ENCODE measurements at regions not wholly inside any gene's neighbourhood (a gene's known extent, or its start where the extent isn't known, plus 50 kb on each side); places are given as distances from the start of the nearest gene placed in this dataset.

GRCh38 chr13:34421347-34421719 is 520.7 kb upstream of the NBEA start:
- H3K36me3 ChIP-seq (ENCODE audit: control insufficient read depth in 2 of 2, insufficient read depth in 1 of 2, low read length in 2 of 2): no peaks in the 10 kb centered on the region
- no peak overlapping the region for H3K27ac ChIP-seq (ENCODE audit: extremely low read depth, low read depth, low read length)
- ChIA-PET CTCF (interaction anchor here (0.7 kb wide), 2 partner anchors 37 to 361 kb away, joined by 3 read pairs; no protein-coding TSS in a partner anchor), POLR2A (no interaction called here)
- no peak for TF ChIP-seq GLI4 (tag by site-specific recombination; IDR thresholded peaks at IDR 0.05)
- no peak for TF ChIP-seq KLF7 (tag by site-specific recombination; IDR thresholded peaks at IDR 0.05; ENCODE audit: borderline replicate concordance)
- TF ChIP-seq ZNF623 (tag by site-specific recombination; IDR thresholded peaks at IDR 0.05): no peak
- TF ChIP-seq ZNF16 (tag by site-specific recombination; IDR thresholded peaks at IDR 0.05; ENCODE audit: low read depth): no peak
- TF ChIP-seq ZFP69B (tag by site-specific recombination; IDR thresholded peaks at IDR 0.05): no peak
- TF ChIP-seq ZNF76 (tag by site-specific recombination; IDR thresholded peaks at IDR 0.05; ENCODE audit: borderline replicate concordance, low read depth): no peak
- no peak for TF ChIP-seq ZNF423 (tag by site-specific recombination; IDR thresholded peaks at IDR 0.05)
- TF ChIP-seq ZNF350 (tag by site-specific recombination; IDR thresholded peaks at IDR 0.05): no peak
- TF ChIP-seq ZNF560 (tag by site-specific recombination; IDR thresholded peaks at IDR 0.05; ENCODE audit: borderline replicate concordance): no peak
- TF ChIP-seq ELK4 (IDR thresholded peaks at IDR 0.05; ENCODE audit: borderline replicate concordance, low read depth, low read length): no peak
- no peak for TF ChIP-seq SCRT2 (tag by site-specific recombination; IDR thresholded peaks at IDR 0.05)
- no peak for TF ChIP-seq ZNF792 (tag by site-specific recombination; IDR thresholded peaks at IDR 0.05)
- TF ChIP-seq, protein P1, sequence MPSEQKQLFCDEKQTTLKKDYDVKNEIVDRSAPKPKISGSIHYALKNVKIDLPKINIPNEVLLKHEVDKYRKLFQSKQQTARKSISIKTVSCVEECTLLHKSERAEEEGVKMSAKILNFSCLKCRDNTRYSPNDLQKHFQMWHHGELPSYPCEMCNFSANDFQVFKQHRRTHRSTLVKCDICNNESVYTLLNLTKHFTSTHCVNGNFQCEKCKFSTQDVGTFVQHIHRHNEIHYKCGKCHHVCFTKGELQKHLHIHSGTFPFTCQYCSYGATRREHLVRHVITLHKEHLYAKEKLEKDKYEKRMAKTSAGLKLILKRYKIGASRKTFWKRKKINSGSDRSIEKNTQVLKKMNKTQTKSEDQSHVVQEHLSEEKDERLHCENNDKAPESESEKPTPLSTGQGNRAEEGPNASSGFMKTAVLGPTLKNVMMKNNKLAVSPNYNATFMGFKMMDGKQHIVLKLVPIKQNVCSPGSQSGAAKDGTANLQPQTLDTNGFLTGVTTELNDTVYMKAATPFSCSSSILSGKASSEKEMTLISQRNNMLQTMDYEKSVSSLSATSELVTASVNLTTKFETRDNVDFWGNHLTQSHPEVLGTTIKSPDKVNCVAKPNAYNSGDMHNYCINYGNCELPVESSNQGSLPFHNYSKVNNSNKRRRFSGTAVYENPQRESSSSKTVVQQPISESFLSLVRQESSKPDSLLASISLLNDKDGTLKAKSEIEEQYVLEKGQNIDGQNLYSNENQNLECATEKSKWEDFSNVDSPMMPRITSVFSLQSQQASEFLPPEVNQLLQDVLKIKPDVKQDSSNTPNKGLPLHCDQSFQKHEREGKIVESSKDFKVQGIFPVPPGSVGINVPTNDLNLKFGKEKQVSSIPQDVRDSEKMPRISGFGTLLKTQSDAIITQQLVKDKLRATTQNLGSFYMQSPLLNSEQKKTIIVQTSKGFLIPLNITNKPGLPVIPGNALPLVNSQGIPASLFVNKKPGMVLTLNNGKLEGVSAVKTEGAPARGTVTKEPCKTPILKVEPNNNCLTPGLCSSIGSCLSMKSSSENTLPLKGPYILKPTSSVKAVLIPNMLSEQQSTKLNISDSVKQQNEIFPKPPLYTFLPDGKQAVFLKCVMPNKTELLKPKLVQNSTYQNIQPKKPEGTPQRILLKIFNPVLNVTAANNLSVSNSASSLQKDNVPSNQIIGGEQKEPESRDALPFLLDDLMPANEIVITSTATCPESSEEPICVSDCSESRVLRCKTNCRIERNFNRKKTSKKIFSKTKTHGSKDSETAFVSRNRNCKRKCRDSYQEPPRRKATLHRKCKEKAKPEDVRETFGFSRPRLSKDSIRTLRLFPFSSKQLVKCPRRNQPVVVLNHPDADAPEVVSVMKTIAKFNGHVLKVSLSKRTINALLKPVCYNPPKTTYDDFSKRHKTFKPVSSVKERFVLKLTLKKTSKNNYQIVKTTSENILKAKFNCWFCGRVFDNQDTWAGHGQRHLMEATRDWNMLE (tag by site-specific recombination; conservative IDR thresholded peaks at IDR 0.05; ENCODE audit: low read depth): no peak
- TF ChIP-seq ZSCAN5A (tag by site-specific recombination; IDR thresholded peaks at IDR 0.05): no peak
- TF ChIP-seq TCF7L2 (IDR thresholded peaks at IDR 0.05; ENCODE audit: borderline replicate concordance, low read depth, low read length): no peak
- H3K4me1 ChIP-seq (ENCODE audit: control insufficient read depth, insufficient read depth, low read length): no peaks in the 10 kb centered on the region
- no peak overlapping the region for H3K4me3 ChIP-seq (ENCODE audit: low read depth, low read length)
- no peaks in the 10 kb centered on the region for H3K9me3 ChIP-seq (ENCODE audit: control insufficient read depth, insufficient read depth, low read depth, low read length)

DNA sequence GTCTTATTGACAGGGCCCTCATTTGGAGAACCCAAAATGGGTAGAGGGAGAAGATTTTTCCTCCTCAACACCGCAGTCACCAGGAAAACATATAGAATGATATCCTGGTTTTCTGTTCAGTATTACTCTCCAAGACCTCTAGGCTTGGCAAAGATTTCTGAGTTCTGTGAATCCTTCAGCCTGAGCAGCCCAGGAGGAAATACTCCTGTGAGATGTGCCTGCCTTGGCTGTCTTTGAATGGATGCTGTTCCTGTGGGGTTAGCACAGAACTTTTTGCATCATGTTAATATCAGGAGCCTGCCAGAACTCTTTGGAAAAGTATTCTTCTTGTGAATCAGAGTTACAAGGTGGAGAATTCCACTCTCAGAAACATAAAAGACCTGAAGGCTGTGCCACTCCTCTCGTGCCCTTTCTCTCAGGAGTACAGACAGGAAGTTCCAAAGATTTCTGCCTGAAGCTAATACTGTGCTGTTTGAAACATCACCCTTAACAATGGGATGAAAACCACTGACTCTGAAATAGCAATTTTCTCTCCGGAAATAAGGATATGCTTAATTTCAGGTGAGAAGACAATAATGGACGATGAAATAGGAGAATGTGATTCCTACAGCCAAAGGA is 520.1 kb upstream of the NBEA start:
- H3K9me3 ChIP-seq (ENCODE audit: control insufficient read depth, insufficient read depth, low read depth, low read length): no peaks in the 10 kb centered on the region
- H3K4me1 ChIP-seq (ENCODE audit: control insufficient read depth, insufficient read depth, low read length): no peaks in the 10 kb centered on the region
- no peaks in the 10 kb centered on the region for H3K36me3 ChIP-seq (ENCODE audit: control insufficient read depth in 2 of 2, insufficient read depth in 1 of 2, low read length in 2 of 2)
- TF ChIP-seq ZFP69B (tag by site-specific recombination; IDR thresholded peaks at IDR 0.05): no peak
- no peak overlapping the region for H3K4me3 ChIP-seq (ENCODE audit: low read depth, low read length)
- no peak overlapping the region for H3K27ac ChIP-seq (ENCODE audit: extremely low read depth, low read depth, low read length)
- CTCF ChIA-PET: interaction anchor here (0.7 kb wide), 2 partner anchors 38 to 360 kb away, joined by 3 read pairs; no protein-coding TSS in a partner anchor
- POLR2A ChIA-PET: no interaction called here
